ENCODE measurements at regions not wholly inside any gene's neighbourhood (a gene's known extent, or its start where the extent isn't known, plus 50 kb on each side); places are given as distances from the start of the nearest gene placed in this dataset.

GRCh38 chr14:98140862-98141530 lies 1131.0 kb downstream of the BCL11B start:
- no peak overlapping the region for H3K27ac ChIP-seq (ENCODE audit: low read length)
- H3K79me2 ChIP-seq (replicated peaks; ENCODE audit: insufficient read depth, low read length): no peaks in the 10 kb centered on the region
- H3K9me3 ChIP-seq (ENCODE audit: low read length): no peaks in the 10 kb centered on the region
- TF ChIP-seq MXI1 (conservative IDR thresholded peaks at IDR 0.05; ENCODE audit: poor library complexity, severe bottlenecking): no peak
- TF ChIP-seq RAD21 (conservative IDR thresholded peaks at IDR 0.05): no peak
- TF ChIP-seq EP300 (conservative IDR thresholded peaks at IDR 0.05; ENCODE audit: poor library complexity, severe bottlenecking): no peak
- no peak for TF ChIP-seq POLR2AphosphoS5 (IDR thresholded peaks at IDR 0.05)
- no peak for TF ChIP-seq SMC3 (conservative IDR thresholded peaks at IDR 0.05; ENCODE audit: poor library complexity)
- no peak for TF ChIP-seq CTCF (IDR thresholded peaks at IDR 0.05; ENCODE audit: poor library complexity, severe bottlenecking)
- TF ChIP-seq REST (IDR thresholded peaks at IDR 0.05; ENCODE audit: borderline replicate concordance): no peak
- no peak for TF ChIP-seq EZH2 (IDR thresholded peaks at IDR 0.05; ENCODE audit: borderline replicate concordance, insufficient read depth, low read length, poor library complexity, severe bottlenecking)
- TF ChIP-seq TAF1 (IDR thresholded peaks at IDR 0.05; ENCODE audit: low read depth): no peak
- H4K20me1 ChIP-seq (ENCODE audit: insufficient read depth): no peaks in the 10 kb centered on the region
- no peaks in the 10 kb centered on the region for H3K9me2 ChIP-seq (ENCODE audit: insufficient read depth, low read length)
- H3K36me3 ChIP-seq (ENCODE audit: insufficient read depth, low read length): no peaks in the 10 kb centered on the region
- no peak overlapping the region for H3K4me3 ChIP-seq (ENCODE audit: low read length)
- no peak overlapping the region for H2AFZ ChIP-seq (ENCODE audit: low read depth, low read length)
- H3K4me2 ChIP-seq (ENCODE audit: low read length): no peak overlapping the region
- H3F3A ChIP-seq (ENCODE audit: insufficient read depth, low read length, poor library complexity, severe bottlenecking): peaks cover 3% of the 10 kb centered on the region
- H3K9ac ChIP-seq (ENCODE audit: low read length): no peak overlapping the region
- H3K27me3 ChIP-seq (ENCODE audit: insufficient read depth, low read depth, low read length): no peaks in the 10 kb centered on the region

- H3K4me2 ChIP-seq (ENCODE audit: low read length): no peak overlapping the region
- no peaks in the 10 kb centered on the region for H3K9me3 ChIP-seq (ENCODE audit: low read length)
- no peak overlapping the region for H3K27ac ChIP-seq (ENCODE audit: low read length)
- no peaks in the 10 kb centered on the region for H4K20me1 ChIP-seq (ENCODE audit: insufficient read depth)
- no peaks in the 10 kb centered on the region for H3K36me3 ChIP-seq (ENCODE audit: insufficient read depth, low read length)
- TF ChIP-seq REST (IDR thresholded peaks at IDR 0.05; ENCODE audit: borderline replicate concordance): no peak
- no peaks in the 10 kb centered on the region for H3K27me3 ChIP-seq (ENCODE audit: insufficient read depth, low read depth, low read length)
- no peak overlapping the region for H3K9ac ChIP-seq (ENCODE audit: low read length)
- H3K9me2 ChIP-seq (ENCODE audit: insufficient read depth, low read length): no peaks in the 10 kb centered on the region
- no peaks in the 10 kb centered on the region for H3K79me2 ChIP-seq (replicated peaks; ENCODE audit: insufficient read depth, low read length)
- H3F3A ChIP-seq (ENCODE audit: insufficient read depth, low read length, poor library complexity, severe bottlenecking): peaks cover 3% of the 10 kb centered on the region
- H3K4me3 ChIP-seq (ENCODE audit: low read length): no peak overlapping the region
- no peak overlapping the region for H2AFZ ChIP-seq (ENCODE audit: low read depth, low read length)
Measured at GRCh38 chr14:98143566-98143965, 1128.4 kb downstream of the BCL11B start.

Data from neural cell (in vitro differentiated cells).